Glutamatergic neuron (in vitro differentiated cells): ENCODE measurements at regions not wholly inside any gene's neighbourhood (a gene's known extent, or its start where the extent isn't known, plus 50 kb on each side); places are given as distances from the start of the nearest gene placed in this dataset.

Experiments used
- DNase-seq: peaks from one replicate; pipeline ENCODE4 v3.0.0; 2022
- H3K27ac Mint-ChIP-seq: one replicate; pipeline ENCODE4 v1.8.0; 2020; ENCODE audit warnings: mild to moderate bottlenecking, mixed read lengths, inconsistent platforms; ENCODE audit not compliant: unreplicated experiment
- H3K27me3 Mint-ChIP-seq: one replicate; pipeline ENCODE4 v1.8.0; 2020; ENCODE audit warnings: mild to moderate bottlenecking, moderate library complexity, mixed read lengths, inconsistent platforms; ENCODE audit not compliant: unreplicated experiment
- H3K36me3 Mint-ChIP-seq: one replicate; pipeline ENCODE4 v1.8.0; 2020; ENCODE audit warnings: mild to moderate bottlenecking, mixed read lengths, inconsistent platforms; ENCODE audit not compliant: unreplicated experiment
- H3K4me1 Mint-ChIP-seq: one replicate; pipeline ENCODE4 v1.8.0; 2020; ENCODE audit warnings: mild to moderate bottlenecking, low read depth, mixed read lengths, inconsistent platforms; ENCODE audit not compliant: unreplicated experiment
- H3K4me3 Mint-ChIP-seq: one replicate; pipeline ENCODE4 v1.8.0; 2020; ENCODE audit warnings: mild to moderate bottlenecking, mixed read lengths, inconsistent platforms; ENCODE audit not compliant: unreplicated experiment
- H3K9me3 Mint-ChIP-seq: one replicate; pipeline ENCODE4 v1.8.0; 2020; ENCODE audit warnings: mild to moderate bottlenecking, moderate library complexity, mixed read lengths, inconsistent platforms; ENCODE audit not compliant: unreplicated experiment
- TF ChIP-seq, protein P1 (sequence below): fragments of 200-600 bp; sonication (generic); IDR thresholded peaks from one replicate; pipeline ENCODE4 v1.5.0; 2021; ENCODE audit not compliant: partially characterized antibody, unreplicated experiment

GRCh38 chr20:11260611-11261010 lies 586.8 kb upstream of the JAG1 start:
- TF ChIP-seq, protein P1, sequence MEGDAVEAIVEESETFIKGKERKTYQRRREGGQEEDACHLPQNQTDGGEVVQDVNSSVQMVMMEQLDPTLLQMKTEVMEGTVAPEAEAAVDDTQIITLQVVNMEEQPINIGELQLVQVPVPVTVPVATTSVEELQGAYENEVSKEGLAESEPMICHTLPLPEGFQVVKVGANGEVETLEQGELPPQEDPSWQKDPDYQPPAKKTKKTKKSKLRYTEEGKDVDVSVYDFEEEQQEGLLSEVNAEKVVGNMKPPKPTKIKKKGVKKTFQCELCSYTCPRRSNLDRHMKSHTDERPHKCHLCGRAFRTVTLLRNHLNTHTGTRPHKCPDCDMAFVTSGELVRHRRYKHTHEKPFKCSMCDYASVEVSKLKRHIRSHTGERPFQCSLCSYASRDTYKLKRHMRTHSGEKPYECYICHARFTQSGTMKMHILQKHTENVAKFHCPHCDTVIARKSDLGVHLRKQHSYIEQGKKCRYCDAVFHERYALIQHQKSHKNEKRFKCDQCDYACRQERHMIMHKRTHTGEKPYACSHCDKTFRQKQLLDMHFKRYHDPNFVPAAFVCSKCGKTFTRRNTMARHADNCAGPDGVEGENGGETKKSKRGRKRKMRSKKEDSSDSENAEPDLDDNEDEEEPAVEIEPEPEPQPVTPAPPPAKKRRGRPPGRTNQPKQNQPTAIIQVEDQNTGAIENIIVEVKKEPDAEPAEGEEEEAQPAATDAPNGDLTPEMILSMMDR, result no peak
- Mint-ChIP-seq H3K36me3 (peaks cover under 1% of the 10 kb centered on the region), H3K27ac (no peak overlapping the region), H3K4me3 (no peak overlapping the region), H3K4me1 (no peaks in the 10 kb centered on the region), H3K27me3 (no peaks in the 10 kb centered on the region), H3K9me3 (no peaks in the 10 kb centered on the region)
- no peak for DNase-seq

DNA sequence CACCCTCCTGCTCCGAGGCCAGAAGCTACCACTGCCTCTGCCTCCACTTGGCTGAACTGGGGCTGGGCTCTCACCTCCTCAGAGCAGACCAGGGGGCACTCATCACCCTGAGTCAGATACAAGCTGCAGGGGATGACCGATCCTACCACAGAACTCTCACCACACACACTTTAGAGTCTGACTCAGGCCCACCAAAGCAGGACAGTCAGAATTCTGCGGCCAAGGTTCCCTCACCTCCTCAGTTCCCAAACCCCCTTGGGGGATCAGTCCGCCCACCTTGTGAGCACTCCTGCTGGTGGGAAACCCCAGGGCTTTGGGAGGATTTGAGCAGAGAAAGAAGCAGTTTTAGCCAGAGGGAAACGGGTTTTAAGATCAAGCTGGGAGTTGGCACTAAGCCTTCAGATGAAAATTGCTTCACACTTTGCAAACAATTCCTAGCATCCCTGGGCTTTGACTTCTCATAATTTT lies 587.8 kb upstream of the JAG1 start:
- no peaks in the 10 kb centered on the region for H3K9me3 Mint-ChIP-seq
- H3K4me3 Mint-ChIP-seq, result no peak overlapping the region
- H3K36me3 Mint-ChIP-seq, result no peaks in the 10 kb centered on the region
- H3K4me1 Mint-ChIP-seq, result no peaks in the 10 kb centered on the region
- no peak overlapping the region for H3K27ac Mint-ChIP-seq
- DNase-seq, result no peak
- TF ChIP-seq, protein P1, result no peak
- H3K27me3 Mint-ChIP-seq, result no peaks in the 10 kb centered on the region

DNA sequence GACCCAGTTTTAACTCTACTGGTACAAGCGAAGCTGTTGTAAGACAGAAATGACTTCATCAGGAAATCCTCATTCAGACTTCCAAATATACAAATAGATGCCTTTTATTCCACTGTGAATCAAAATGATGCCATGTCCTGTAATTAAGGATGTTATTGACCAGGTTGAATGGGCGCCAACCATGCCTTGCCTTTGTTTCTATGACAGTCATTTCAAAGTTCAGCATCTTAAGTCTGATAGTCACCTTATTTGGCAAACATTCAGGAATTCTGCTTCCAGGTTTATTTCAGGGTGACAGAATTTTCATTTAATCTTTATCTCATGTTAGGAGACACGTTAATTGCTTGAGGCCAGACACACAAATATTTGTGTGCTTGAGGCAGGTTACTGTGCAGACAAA lies 592.8 kb upstream of the JAG1 start:
- H3K36me3 Mint-ChIP-seq, result no peaks in the 10 kb centered on the region
- no peak overlapping the region for H3K4me3 Mint-ChIP-seq
- TF ChIP-seq, protein P1, result no peak
- peaks cover 10% of the 10 kb centered on the region for H3K27me3 Mint-ChIP-seq
- DNase-seq, result no peak
- peaks cover 4% of the 10 kb centered on the region for H3K9me3 Mint-ChIP-seq
- H3K4me1 Mint-ChIP-seq, result peaks cover 17% of the 10 kb centered on the region
- H3K27ac Mint-ChIP-seq, result no peak overlapping the region

- no peak for DNase-seq
- H3K36me3 Mint-ChIP-seq, result no peaks in the 10 kb centered on the region
- H3K27me3 Mint-ChIP-seq, result peaks cover 11% of the 10 kb centered on the region
- TF ChIP-seq, protein P1, result no peak
- peaks cover 24% of the 10 kb centered on the region for H3K4me1 Mint-ChIP-seq
- peaks cover 5% of the 10 kb centered on the region for H3K9me3 Mint-ChIP-seq
- H3K27ac Mint-ChIP-seq, result no peak overlapping the region
- no peak overlapping the region for H3K4me3 Mint-ChIP-seq
Measured at GRCh38 chr20:11267131-11267761, 593.4 kb upstream of the JAG1 start.

DNA sequence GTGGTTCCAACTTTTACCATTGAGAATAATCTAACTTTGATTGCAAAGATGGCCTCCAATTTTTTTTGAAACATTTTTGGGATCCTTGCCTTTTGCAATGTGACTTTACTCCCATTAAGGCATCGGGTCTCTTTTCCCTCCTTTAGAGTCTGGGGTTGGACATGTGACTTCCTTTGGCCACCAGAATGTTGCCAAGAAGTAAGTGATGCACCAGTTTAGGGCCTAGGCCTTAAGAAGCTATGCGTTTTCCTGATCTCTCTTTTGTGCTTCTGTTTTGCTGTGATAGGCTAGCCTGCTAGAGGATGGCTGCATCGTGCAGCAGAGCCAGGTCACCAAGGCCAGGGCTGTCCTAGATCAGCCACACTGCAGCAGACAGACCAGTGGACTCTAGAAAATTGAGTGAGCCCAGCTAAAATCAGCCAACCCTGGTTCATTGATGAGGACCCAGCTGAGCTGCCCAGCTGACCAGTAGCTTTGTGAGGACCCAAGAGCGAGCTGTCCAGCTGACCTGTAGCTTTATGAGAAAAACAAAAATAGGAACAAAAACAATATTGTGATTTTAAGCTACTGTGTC lies 594.0 kb upstream of the JAG1 start:
- H3K4me1 Mint-ChIP-seq, result peaks cover 30% of the 10 kb centered on the region
- no peak for DNase-seq
- peaks cover 15% of the 10 kb centered on the region for H3K27me3 Mint-ChIP-seq
- no peak overlapping the region for H3K27ac Mint-ChIP-seq
- no peaks in the 10 kb centered on the region for H3K36me3 Mint-ChIP-seq
- no peak overlapping the region for H3K4me3 Mint-ChIP-seq
- TF ChIP-seq, protein P1, result no peak
- peaks cover 5% of the 10 kb centered on the region for H3K9me3 Mint-ChIP-seq
